IMR-90 (cell line): ENCODE measurements at regions not wholly inside any gene's neighbourhood (a gene's known extent, or its start where the extent isn't known, plus 50 kb on each side); places are given as distances from the start of the nearest gene placed in this dataset.

ENCODE experiments used
- ATAC-seq: fragments of 200-7000 bp; cut with Tn5 transposase; 2 replicates; pipeline ENCODE4 v1.9.1; 2020; ENCODE audit warnings: low read depth, mild to moderate bottlenecking, moderate library complexity
- BruUV-seq: library from RNA; stranded (reverse); fragments of 400-500 nt; replicated peaks from 2 replicates; lab custom pipeline; 2021; lab: Mats Ljungman, UMichigan
- CTCF ChIA-PET: fragments of 300-600 bp; formaldehyde crosslinking; extraction: SDS; loops from one replicate; lab custom pipeline; 2021; ENCODE audit warnings: antibody characterized with exemption; lab: Yijun Ruan, JAX
- POLR2A ChIA-PET: fragments of 300-600 bp; sonication (Branson Sonifier 250); formaldehyde crosslinking; loops from one replicate; lab custom pipeline; 2022; ENCODE audit warnings: antibody characterized with exemption; ENCODE audit not compliant: unreplicated experiment; lab: Charles Lee
- DNase-seq: peaks from one replicate; pipeline ENCODE4 v3.0.0; 2013
- H2AFZ ChIP-seq: replicated peaks from 2 replicates; pipeline ENCODE3; 2013; ENCODE audit warnings: low read length, mild to moderate bottlenecking; ENCODE audit not compliant: poor library complexity
- H2AK5ac ChIP-seq: 2 replicates; pipeline ENCODE4 v1.6.1; 2013; ENCODE audit warnings: low read depth, low read length, inconsistent platforms
- H2AK9ac ChIP-seq: replicated peaks from 2 replicates; pipeline ENCODE3; 2013; ENCODE audit warnings: mild to moderate bottlenecking, low read depth, low read length, moderate library complexity; ENCODE audit not compliant: poor library complexity
- H2BK120ac ChIP-seq: 2 replicates; pipeline ENCODE4 v1.6.1; 2013; ENCODE audit warnings: low read depth, low read length, inconsistent platforms
- H2BK15ac ChIP-seq: 3 replicates; pipeline ENCODE4 v1.6.1; 2013; ENCODE audit warnings: low read depth, low read length, inconsistent platforms
- H2BK20ac ChIP-seq: 2 replicates; pipeline ENCODE4 v1.6.1; 2013; ENCODE audit warnings: low read depth, mild to moderate bottlenecking, inconsistent platforms, low read length, moderate library complexity
- H2BK5ac ChIP-seq: 2 replicates; pipeline ENCODE4 v1.6.1; 2013; ENCODE audit warnings: mild to moderate bottlenecking, low read depth, low read length, inconsistent platforms; ENCODE audit not compliant: poor library complexity, severe bottlenecking
- H3K14ac ChIP-seq: replicated peaks from 2 replicates; pipeline ENCODE4 v1.6.1; 2013; ENCODE audit warnings: low read depth, low read length, inconsistent platforms
- H3K18ac ChIP-seq: 2 replicates; pipeline ENCODE4 v1.6.1; 2013; ENCODE audit warnings: low read depth, low read length, control low read depth
- H3K23ac ChIP-seq: 2 replicates; pipeline ENCODE4 v1.6.1; 2013; ENCODE audit warnings: low read depth, low read length, inconsistent platforms
- H3K27ac ChIP-seq: 2 replicates; pipeline ENCODE4 v1.5.1; 2013; ENCODE audit warnings: mild to moderate bottlenecking, control low read depth, low read length; ENCODE audit not compliant: insufficient read depth
- H3K27me3 ChIP-seq: 2 replicates; pipeline ENCODE4 v1.6.1; 2013; ENCODE audit warnings: low read length; ENCODE audit not compliant: control insufficient read depth, insufficient read depth
- H3K36me3 ChIP-seq: 2 replicates; pipeline ENCODE4 v1.6.1; 2013; ENCODE audit warnings: low read length, mixed read lengths; ENCODE audit not compliant: control insufficient read depth, insufficient read depth
- H3K4ac ChIP-seq: 2 replicates; pipeline ENCODE4 v1.6.1; 2013; ENCODE audit warnings: low read depth, low read length, inconsistent platforms
- H3K4me1 ChIP-seq: 2 replicates; pipeline ENCODE4 v1.6.1; 2013; ENCODE audit warnings: low read length, mixed read lengths; ENCODE audit not compliant: control insufficient read depth, insufficient read depth
- H3K4me2 ChIP-seq: 2 replicates; pipeline ENCODE4 v1.6.1; 2013; ENCODE audit warnings: low read depth, mild to moderate bottlenecking, control low read depth, low read length, moderate library complexity
- H3K4me3 ChIP-seq: 2 replicates; pipeline ENCODE4 v1.5.1; 2013; ENCODE audit warnings: low read depth, mild to moderate bottlenecking, control low read depth, low read length, moderate library complexity; ENCODE audit not compliant: insufficient read depth
- H3K56ac ChIP-seq: 2 replicates; pipeline ENCODE4 v1.6.1; 2013; ENCODE audit warnings: low read length, inconsistent platforms; ENCODE audit not compliant: insufficient read depth; ENCODE audit errors: extremely low read depth
- H3K79me1 ChIP-seq, 2 experiments: 2 replicates each; pipeline ENCODE4 v1.6.1; 2013; ENCODE audit warnings: low read length in 2 of 2, inconsistent platforms in 1 of 2, low read depth in 1 of 2
- H3K9ac ChIP-seq: 2 replicates; pipeline ENCODE4 v1.6.1; 2013; ENCODE audit warnings: low read depth, low read length, control low read depth
- H3K9me1 ChIP-seq: 2 replicates; pipeline ENCODE4 v1.6.1; 2013; ENCODE audit warnings: low read length, inconsistent platforms; ENCODE audit not compliant: insufficient read depth
- H3K9me3 ChIP-seq: 2 replicates; pipeline ENCODE4 v1.6.1; 2013; ENCODE audit warnings: low read length; ENCODE audit not compliant: control insufficient read depth, insufficient read depth
- H4K20me1 ChIP-seq: 2 replicates; pipeline ENCODE4 v1.6.1; 2013; ENCODE audit warnings: low read length, inconsistent platforms; ENCODE audit not compliant: insufficient read depth
- H4K5ac ChIP-seq: 2 replicates; pipeline ENCODE4 v1.6.1; 2013; ENCODE audit warnings: mild to moderate bottlenecking, low read depth, low read length, control low read depth
- H4K8ac ChIP-seq, 2 experiments: 2 replicates each; pipeline ENCODE4 v1.6.1; 2013; ENCODE audit warnings: low read depth in 2 of 2, low read length in 2 of 2, control low read depth in 1 of 2, inconsistent platforms in 1 of 2
- H4K91ac ChIP-seq: 2 replicates; pipeline ENCODE4 v1.6.1; 2013; ENCODE audit warnings: low read depth, low read length, inconsistent platforms; ENCODE audit not compliant: insufficient read depth
- CEBPB ChIP-seq: IDR thresholded peaks from 2 replicates; pipeline ENCODE4 v1.6.1; 2012; ENCODE audit warnings: low read depth, low read length, improper control_type of control experiment
- FOS ChIP-seq: fragments of 150-350 bp; IDR thresholded peaks from 2 replicates; pipeline ENCODE4 v1.6.1; 2016; ENCODE audit warnings: low read depth, low read length
- MAFK ChIP-seq: IDR thresholded peaks from 2 replicates; pipeline ENCODE4 v1.6.1; 2012; ENCODE audit warnings: low read depth, low read length, improper control_type of control experiment
- NFE2L2 ChIP-seq: fragments of 150-350 bp; IDR thresholded peaks from 2 replicates; pipeline ENCODE4 v1.6.1; 2016; ENCODE audit warnings: low read depth, mild to moderate bottlenecking, low read length
- RAD21 ChIP-seq: IDR thresholded peaks from 2 replicates; pipeline ENCODE4 v1.6.1; 2012; ENCODE audit warnings: low read length, improper control_type of control experiment
- RFX5 ChIP-seq: IDR thresholded peaks from 2 replicates; pipeline ENCODE4 v1.8.0; 2012; ENCODE audit warnings: low read depth, mild to moderate bottlenecking, low read length, moderate library complexity
- SMC3 ChIP-seq: fragments of 150-350 bp; IDR thresholded peaks from 2 replicates; pipeline ENCODE4 v1.6.1; 2016; ENCODE audit warnings: low read depth, mild to moderate bottlenecking, antibody characterized with exemption, low read length, moderate library complexity
- WGBS, 2 experiments: methylation state at CpG; one replicate each; pipeline versions ENCODE4 v1.1.5 to v1.1.7; 2013; ENCODE audit warnings: missing lambda C conversion rate in 2 of 2; ENCODE audit not compliant: insufficient read length in 1 of 2; ENCODE audit errors: extremely low coverage in 2 of 2; 5-methylcytosine and 5-hydroxymethylcytosine counted together
- dilution Hi-C: fragments of 300-500 bp; cut with HindIII; formaldehyde crosslinking; loops from one replicate; pipeline ENCODE4 v1.14.3; 2018; ENCODE audit warnings: low sequenced_read_pairs; ENCODE audit not compliant: unreplicated experiment
- in situ Hi-C: fragments of 300-500 bp; cut with MboI; formaldehyde crosslinking; loops from 3 replicates; pipeline ENCODE4 v1.14.3; 2019; ENCODE audit warnings: low sequenced_read_pairs, inconsistent platforms, mixed read lengths
- intact Hi-C: fragments of 100-400 bp; cut with micrococcal nuclease; formaldehyde crosslinking; loops from 2 replicates; pipeline ENCODE4 v1.10.0; 2022
- TF ChIP-seq, protein P1 (sequence below): fragments of 150-350 bp; IDR thresholded peaks from 2 replicates; pipeline ENCODE4 v1.6.1; 2017; ENCODE audit warnings: mild to moderate bottlenecking, antibody characterized with exemption, low read length, low read depth

DNA sequence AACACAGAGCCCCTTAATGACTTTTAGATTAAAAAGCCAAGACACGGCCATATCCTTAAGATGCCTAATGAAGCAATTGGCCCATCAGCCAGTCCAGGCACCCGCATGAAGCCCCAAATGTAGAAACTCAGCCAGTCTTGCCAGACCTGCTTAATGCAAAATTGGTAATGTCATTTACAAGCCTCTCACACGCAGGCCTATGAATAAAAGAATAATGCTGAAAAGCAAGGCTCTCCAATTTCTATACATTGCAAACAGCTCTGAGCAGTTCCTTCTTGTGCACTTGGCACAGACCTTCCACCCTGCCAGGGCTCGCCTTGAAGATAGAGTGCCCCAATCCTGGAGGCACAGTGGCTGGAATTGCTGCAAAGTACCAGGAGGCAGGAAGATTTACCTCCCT lies 498.9 kb downstream of the NPHP4 start:
- Histone ChIP-seq H2BK15ac (no peak overlapping the region), H4K5ac (no peak overlapping the region), H4K20me1 (no peaks in the 10 kb centered on the region), H3K56ac (no peak overlapping the region), H3K14ac (no peak overlapping the region), H3K27ac (no peak overlapping the region), H3K9me3 (peaks cover 30% of the 10 kb centered on the region), H3K4me3 (no peak overlapping the region), H4K91ac (no peak overlapping the region), H2AK9ac (no peak overlapping the region), H4K8ac (no peak overlapping the region), H2BK120ac (no peak overlapping the region), H3K18ac (no peak overlapping the region), H3K23ac (no peak overlapping the region), H3K9me1 (no peaks in the 10 kb centered on the region), H3K27me3 (no peaks in the 10 kb centered on the region), H2AFZ (no peak overlapping the region), H3K4me2 (no peak overlapping the region), H2BK5ac (no peak overlapping the region), H3K79me1 (no peaks in the 10 kb centered on the region), H3K9ac (no peak overlapping the region), H3K36me3 (no peaks in the 10 kb centered on the region), H3K4me1 (no peaks in the 10 kb centered on the region), H2AK5ac (no peak overlapping the region), H3K4ac (no peak overlapping the region), H2BK20ac (no peak overlapping the region)
- DNase-seq (no peak), ATAC-seq (no peak)
- BruUV-seq: no TSS peak
- no CpG with 5 or more reads among the region's 4 CpGs for WGBS, 2 experiments
- POLR2A ChIA-PET: no interaction called here
- in situ Hi-C loops (no loop called here), intact Hi-C loops (no loop called here), dilution Hi-C loops (no loop called here)
- TF ChIP-seq CEBPB: no peak
- TF ChIP-seq, protein P1, sequence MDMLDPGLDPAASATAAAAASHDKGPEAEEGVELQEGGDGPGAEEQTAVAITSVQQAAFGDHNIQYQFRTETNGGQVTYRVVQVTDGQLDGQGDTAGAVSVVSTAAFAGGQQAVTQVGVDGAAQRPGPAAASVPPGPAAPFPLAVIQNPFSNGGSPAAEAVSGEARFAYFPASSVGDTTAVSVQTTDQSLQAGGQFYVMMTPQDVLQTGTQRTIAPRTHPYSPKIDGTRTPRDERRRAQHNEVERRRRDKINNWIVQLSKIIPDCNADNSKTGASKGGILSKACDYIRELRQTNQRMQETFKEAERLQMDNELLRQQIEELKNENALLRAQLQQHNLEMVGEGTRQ: no peak
- TF ChIP-seq RFX5: no peak
- TF ChIP-seq SMC3: no peak
- no peak for TF ChIP-seq RAD21
- TF ChIP-seq MAFK: no peak
- no peak for TF ChIP-seq FOS
- no peak for TF ChIP-seq NFE2L2
- CTCF ChIA-PET: no interaction called here
